OCI-LY3 (cell line): ENCODE measurements at regions not wholly inside any gene's neighbourhood (a gene's known extent, or its start where the extent isn't known, plus 50 kb on each side); places are given as distances from the start of the nearest gene placed in this dataset.

Experiments
- CTCF ChIP-seq: fragments of 200-600, 300-600 bp; sonication (generic); IDR thresholded peaks from 2 replicates; pipeline ENCODE4 v1.5.1; 2014; ENCODE audit warnings: antibody characterized with exemption, low read length, low read depth
- EZH2phosphoT487 ChIP-seq: fragments of 200-600 bp; shearing (Covaris generic); IDR thresholded peaks from 2 replicates; pipeline ENCODE4 v1.6.1; 2018; ENCODE audit warnings: antibody characterized with exemption, mixed run types, low read depth

DNA sequence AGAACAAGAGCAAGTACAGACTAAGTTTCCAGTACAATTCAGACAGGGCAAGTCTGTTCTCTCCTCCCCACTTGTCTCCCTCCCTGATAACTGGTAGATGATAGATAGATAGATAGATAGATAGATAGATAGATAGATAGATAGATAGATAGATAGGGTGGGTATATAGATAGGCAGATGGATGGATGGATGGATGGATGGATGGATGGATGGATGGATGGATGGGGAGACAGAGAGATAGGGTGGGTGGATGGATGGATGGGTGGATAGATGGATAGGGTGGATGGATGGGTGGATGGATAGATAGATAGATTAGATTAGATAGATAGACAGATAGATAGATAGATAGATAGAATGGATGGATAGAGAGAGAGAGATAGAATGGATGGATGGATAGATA lies 152.8 kb upstream of the MKLN1 start:
- TF ChIP-seq CTCF (no peak), EZH2phosphoT487 (no peak)
